ENCODE measurements at regions not wholly inside any gene's neighbourhood (a gene's known extent, or its start where the extent isn't known, plus 50 kb on each side); places are given as distances from the start of the nearest gene placed in this dataset.

DNA sequence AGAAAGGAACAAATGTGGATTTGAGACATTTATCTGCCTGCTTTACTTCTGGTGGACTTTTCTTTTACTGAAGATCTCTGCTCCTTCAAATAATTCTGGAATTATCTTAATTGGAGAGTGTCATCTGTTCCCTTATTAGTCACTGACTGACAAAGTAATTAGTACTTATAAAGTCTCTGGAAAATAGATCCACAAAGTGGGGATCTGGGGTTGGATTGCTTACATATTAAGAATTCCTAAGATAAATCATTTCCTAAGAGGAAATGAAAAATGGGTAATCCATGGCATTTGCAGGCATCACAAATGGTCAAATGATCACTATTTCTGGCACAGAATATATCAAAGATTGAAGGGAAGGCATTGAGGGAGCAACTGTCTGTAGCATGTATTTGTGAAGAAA, 137.4 kb upstream of the SLITRK5 start:
- TF ChIP-seq POLR2AphosphoS5 (IDR thresholded peaks at IDR 0.05; ENCODE audit: low read depth, low read length) (no peak), FOXP2 (optimal IDR thresholded peaks at IDR 0.05; ENCODE audit: borderline replicate concordance, extremely low read depth, extremely low read length, insufficient read depth) (no peak), SIN3A (IDR thresholded peaks at IDR 0.05; ENCODE audit: borderline replicate concordance, insufficient read depth, low read length) (no peak)
- TF ChIP-seq, protein P1, sequence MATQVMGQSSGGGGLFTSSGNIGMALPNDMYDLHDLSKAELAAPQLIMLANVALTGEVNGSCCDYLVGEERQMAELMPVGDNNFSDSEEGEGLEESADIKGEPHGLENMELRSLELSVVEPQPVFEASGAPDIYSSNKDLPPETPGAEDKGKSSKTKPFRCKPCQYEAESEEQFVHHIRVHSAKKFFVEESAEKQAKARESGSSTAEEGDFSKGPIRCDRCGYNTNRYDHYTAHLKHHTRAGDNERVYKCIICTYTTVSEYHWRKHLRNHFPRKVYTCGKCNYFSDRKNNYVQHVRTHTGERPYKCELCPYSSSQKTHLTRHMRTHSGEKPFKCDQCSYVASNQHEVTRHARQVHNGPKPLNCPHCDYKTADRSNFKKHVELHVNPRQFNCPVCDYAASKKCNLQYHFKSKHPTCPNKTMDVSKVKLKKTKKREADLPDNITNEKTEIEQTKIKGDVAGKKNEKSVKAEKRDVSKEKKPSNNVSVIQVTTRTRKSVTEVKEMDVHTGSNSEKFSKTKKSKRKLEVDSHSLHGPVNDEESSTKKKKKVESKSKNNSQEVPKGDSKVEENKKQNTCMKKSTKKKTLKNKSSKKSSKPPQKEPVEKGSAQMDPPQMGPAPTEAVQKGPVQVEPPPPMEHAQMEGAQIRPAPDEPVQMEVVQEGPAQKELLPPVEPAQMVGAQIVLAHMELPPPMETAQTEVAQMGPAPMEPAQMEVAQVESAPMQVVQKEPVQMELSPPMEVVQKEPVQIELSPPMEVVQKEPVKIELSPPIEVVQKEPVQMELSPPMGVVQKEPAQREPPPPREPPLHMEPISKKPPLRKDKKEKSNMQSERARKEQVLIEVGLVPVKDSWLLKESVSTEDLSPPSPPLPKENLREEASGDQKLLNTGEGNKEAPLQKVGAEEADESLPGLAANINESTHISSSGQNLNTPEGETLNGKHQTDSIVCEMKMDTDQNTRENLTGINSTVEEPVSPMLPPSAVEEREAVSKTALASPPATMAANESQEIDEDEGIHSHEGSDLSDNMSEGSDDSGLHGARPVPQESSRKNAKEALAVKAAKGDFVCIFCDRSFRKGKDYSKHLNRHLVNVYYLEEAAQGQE (IDR thresholded peaks at IDR 0.05; ENCODE audit: insufficient read depth in 1 of 2, low read depth in 2 of 2, low read length in 2 of 2): no peak
